ENCODE measurements at regions not wholly inside any gene's neighbourhood (a gene's known extent, or its start where the extent isn't known, plus 50 kb on each side); places are given as distances from the start of the nearest gene placed in this dataset.
A peak's percentile ranks its signal among the peaks of the same experiment; 100 is the strongest.

DNA sequence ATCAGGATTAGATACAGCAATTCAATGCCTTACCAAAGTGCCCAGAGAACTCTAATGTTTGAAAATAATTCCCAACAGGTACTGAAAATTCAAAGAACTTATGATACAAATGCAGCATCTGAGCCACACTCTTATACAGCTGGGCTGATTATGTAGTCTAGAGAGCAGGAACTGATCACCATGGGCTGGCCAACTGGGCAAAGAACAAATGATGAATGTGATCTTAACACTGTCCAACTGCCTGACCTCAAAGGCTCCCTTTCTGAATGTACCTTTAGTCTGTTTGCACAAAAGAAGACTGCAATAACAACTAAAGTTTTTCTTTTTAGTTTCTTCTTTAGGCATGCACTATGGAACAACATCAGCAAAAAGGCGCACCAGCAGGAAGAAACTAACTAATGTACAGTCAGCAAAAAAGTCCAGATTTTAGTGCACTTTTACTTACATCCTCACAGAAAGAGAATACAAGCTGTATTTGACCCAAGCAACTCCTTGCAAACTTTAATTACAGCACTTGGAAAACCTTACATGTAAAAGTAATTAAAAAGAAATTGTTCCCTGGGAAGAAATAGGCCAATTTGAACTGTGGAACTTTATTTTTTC, 1095.1 kb downstream of the IGSF11 start:
- no peak for DNase-seq

DNA sequence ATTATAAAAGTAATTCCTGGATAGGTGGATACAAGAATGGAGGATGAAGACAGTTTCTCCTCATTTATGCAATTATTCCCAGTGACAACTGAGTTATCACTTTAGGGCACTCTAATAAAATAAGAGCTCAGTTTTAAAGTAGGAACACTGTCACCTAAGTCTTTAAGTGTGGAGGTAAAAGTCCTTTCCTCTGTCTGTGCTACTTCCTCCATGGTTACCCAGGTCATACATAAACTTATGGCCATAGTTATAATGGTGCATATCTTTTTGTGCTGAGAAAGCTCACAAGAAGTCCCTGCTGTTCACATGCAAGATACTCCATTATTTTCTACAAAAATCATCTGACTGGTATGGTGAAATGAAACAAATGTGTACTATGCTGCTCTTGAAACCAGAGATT, 1093.6 kb downstream of the IGSF11 start:
- DNase-seq, result no peak

- DNase-seq, result no peak
Observed at GRCh38 chr3:117941756-117942155, 1092.9 kb downstream of the IGSF11 start.

DNA sequence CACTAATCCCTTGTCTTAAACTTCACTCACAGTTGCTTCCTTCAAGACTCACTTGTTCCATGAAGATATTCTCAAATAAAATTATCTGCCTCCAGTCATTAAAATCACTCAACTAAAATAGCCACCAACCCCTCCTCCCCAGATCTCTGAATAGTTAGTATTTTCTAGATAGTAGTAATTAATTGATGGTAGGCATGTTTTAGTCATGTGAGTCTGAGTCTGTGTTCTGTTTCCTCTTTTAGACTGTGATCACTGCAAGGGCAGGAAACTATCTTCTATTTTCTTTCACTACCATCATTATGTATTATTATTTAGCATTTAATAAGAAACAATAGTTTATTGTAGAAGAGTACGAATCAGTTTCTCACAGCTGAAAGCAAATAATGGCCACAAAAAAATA, 1080.5 kb downstream of the IGSF11 start:
- DNase-seq, result no peak

- no peak for DNase-seq
Observed at GRCh38 chr3:117955196-117955595, 1079.5 kb downstream of the IGSF11 start.

DNA sequence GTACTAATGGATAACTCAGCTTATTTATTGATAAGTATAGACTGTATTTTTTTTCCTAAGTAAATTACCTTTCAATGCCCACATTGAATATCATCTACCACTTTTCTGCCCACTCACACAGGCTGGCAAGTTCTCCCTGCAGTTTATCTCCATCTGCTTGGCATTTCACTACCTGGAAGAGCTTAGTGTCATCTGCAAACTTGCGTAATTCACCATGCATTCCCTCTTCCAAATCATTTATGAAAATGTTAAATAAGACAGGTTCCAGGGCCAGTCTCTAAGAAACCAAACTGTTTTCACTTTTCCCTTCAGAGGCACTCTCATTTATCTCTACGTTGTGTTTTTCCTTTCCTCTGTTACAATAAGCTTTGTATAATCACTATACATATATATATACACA, 1076.6 kb downstream of the IGSF11 start:
- no peak for DNase-seq

DNA sequence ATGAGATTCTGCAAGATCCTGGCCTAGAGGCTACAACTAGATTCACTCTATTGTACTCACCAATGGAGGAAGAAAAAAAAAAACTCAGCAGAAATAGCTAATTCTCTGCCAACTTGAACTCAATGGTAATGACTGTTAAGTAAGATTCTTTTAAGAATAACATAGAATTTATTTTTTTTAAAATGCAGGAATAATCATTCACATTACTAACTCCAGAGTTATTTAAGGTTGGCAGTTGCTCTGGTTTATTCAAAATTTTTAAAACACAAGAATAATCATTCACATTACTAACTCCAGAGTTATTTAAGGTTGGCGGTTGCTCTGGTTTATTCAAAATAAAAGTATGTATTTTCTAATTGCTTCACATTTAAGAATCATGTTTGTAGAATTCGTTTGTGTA, 1071.9 kb downstream of the IGSF11 start:
- no peak for DNase-seq

GRCh38 chr3:117963858-117964257, 1070.8 kb downstream of the IGSF11 start:
- DNase-seq, result no peak

GRCh38 chr3:117964814-117965213, 1069.8 kb downstream of the IGSF11 start:
- DNase-seq, result no peak

DNA sequence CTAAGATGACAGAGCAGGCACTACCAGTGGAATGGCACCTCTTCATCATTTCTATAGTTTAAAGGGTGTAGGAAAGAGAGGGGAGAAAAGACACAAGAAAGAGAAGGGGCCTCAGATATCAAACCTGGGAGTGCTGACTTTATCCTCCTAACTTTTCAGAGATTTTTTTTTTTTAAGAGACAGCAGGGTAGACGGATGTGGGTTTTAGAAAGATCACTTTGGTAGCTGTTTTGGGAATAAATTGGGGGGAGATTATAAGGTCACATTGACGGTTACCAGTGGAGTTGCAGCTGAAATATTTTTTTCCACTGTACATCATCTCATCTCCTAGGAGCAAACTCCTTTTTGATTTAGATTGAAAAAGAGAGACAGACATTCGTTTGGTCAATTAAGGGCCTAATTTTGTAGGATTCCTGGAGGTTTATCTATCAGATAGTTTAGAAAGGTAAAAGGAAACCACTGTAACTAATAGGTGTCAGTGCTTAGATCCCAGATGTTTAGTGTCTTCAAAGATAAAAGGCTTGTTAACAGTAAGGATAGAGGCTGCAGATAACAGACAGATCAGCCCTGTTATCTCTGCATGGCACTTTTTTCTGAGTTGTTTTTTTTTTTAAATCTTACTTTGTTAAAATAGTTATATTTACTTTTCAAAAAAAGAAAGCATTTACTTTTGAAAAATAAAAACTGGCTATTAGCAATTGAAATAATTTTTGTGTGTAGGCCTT, 1057.0 kb downstream of the IGSF11 start:
- DNase-seq, result no peak

DNA sequence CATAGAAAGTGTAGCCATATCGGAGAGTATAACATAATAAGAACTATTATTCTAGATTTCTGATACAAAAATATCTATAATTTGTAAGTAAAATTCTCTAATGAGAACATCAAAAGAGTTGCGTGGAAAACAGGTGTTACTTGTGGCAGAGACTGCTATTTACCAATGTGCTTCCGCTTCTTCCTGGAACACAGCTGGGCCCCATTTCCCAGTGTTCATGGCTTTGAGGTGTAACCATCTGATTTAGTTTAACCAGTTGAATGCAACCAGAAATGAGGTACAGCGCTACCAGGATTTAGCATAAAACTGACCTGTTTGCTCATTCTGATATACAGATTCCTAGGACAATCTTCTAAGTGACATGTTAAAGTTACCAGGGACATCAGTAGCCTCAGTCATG, 1055.2 kb downstream of the IGSF11 start:
- DNase-seq, result no peak

GRCh38 chr3:117987256-117987655, 1047.4 kb downstream of the IGSF11 start:
- no peak for DNase-seq

GRCh38 chr3:117989982-117990381, 1044.7 kb downstream of the IGSF11 start:
- no peak for DNase-seq

DNA sequence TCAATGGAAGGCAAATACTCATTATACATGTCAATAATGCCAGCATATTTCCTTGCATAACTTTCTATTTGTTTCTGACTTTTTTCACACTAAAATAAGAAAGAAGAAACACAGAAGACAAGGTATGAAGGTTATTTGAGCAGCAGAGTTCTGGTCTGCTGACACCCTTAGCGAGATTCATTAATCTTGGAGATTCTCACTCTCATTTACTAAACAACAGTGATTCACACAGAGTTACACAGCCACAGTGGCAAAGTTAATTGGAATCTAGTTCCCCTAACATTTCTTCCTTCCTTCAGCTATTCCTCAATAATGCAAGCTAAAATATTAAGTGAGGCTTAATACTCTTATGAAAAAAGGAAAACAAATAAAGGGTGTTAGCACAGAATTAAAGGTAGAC, 1044.0 kb downstream of the IGSF11 start:
- DNase-seq, result no peak

DNA sequence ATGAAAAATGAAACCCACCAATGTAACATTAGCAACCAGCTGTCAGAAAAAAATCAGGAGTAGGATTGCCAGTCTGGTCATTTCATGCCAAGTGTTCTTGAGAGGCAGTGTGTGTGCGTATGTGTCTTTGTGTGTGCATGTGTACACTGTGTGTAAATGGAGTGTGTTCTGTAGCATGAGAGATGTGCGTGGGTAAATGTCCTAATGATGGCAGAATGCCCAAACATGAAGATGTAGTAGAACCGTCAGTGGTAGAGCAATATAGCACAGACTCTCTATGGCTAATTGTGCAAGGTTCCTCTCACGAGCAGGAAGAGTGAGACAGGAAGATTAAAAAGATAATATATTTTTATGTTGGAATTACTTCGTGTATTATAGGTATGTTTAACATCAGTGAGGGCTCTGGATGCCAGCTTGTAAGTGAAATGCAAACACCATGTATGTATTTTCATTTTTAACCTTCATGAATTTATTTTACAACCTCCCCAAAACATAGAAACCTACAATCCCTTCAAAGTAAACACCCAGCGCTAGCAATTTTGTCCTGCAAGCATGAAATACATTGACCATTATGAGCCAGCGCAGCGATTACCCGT, 1038.7 kb downstream of the IGSF11 start:
- no peak for DNase-seq

DNA sequence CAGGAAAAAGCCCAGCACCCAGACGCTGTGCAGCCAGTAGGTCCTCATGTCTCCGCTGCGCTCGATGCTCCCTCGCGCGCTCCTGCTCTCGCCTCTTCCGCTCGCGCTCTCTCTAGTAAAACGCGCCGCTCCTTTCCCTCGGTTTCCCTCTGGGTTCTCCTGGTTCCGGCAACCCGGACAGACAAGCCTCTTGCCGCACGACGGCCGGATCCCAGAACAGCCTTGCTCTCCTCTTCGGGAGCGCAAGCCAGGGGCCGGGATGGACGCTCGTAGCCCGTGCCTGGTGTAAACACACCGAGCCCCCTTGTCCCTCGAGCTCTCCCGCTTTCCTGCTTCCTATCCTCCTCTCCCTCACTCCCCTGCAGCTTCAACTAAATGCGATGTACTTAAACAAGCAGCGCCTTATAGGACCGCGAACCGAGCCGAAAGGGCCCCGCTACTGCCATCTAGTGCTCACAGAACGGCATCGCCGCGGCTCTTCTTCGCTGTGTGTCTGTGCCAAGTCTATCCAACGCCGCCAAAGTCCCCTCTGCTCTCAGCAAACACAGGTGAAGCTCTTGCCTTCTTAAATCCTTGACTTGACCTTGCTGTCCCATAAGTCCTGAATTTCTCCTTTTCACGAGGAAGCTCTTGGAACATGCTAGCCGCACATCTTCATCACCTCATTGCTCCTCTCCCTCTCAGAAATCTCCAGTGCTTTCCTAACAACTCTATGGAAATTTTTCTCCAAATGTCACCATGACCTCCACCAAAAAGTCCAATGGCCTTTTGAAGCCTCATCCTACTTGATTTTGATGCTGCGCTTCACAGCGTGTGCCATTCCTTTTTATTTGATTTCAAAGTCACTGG, 1037.2 kb downstream of the IGSF11 start:
- peak; percentile 90 for DNase-seq

- no peak for DNase-seq
Observed at GRCh38 chr3:117998071-117998470, 1036.6 kb downstream of the IGSF11 start.

DNA sequence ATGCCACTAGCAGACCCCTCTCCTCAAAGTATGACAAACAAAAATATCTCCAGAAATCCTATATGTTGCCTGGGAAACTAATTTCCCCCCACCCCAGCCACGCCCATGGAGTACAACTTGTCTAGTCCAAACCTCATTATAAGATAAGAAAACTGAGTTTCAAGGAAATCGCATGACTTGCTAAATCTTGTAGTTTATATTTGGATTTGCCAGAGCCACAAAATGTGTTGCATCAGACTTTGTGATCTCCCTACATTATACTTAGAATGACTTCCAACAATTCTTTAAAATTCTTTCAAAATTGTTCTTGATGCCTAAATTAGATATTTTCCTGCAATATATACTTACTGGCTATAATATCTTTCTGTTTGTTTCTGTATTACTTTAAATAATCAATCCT, 1034.4 kb downstream of the IGSF11 start:
- no peak for DNase-seq

DNA sequence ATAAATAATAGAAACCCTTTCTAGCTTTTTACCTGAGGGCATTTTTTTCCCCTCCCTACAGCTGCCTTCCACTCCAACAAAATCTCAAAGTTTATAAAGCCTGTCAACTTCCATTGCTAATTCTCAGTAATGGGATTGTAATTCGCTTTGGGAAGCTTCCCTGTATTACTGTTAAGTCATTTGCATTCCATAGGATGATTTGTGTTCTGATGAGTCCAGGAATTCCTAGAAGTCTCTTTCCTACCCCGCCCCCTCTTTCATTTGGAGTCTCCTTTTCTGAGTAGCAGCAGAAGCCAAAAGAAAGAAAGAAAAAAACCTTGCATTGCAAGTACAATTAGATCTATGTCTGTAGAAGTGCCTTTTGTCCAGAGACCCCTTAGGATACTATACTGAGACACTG, 1033.3 kb downstream of the IGSF11 start:
- DNase-seq, result peak; percentile 16

GRCh38 chr3:118011910-118012309, 1022.7 kb downstream of the IGSF11 start:
- DNase-seq, result no peak

DNA sequence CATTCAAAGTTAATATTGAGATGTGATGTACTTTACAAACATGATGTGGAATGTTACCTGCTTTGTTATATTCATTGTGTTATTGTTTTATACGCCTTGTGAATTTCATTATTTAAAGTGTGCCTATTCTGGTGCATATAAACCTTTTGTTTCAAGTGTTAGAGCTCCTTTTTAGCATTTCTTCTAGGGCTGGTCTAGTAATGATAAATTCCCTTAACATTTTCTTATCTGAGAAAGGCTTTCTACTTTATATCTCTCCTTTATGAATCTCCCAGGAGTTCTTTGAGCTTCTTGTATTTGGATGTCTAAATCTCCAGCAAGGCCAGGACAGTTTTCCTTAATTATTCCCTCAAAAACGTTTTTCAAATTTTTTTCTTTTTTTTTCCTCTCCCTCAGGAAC, 1005.6 kb downstream of the IGSF11 start:
- no peak for DNase-seq

DNA sequence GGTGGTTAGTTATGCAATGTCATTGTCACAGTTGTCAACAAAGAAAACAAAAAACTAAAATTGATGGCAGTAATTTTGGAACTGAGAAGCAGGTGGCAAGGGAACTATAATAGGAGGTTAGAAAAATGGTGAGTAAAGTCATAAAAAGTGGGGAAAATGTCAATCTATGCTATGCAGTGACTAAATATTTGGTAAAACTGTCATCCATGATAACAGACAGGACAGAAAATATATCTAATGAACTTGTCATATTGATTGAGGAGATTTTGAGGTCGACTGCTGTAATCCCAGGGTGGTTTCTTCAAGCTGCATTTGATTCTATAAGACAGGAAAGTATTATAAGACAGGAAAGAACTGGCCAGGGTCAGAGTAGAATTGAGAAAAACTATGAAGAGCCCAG, 998.4 kb downstream of the IGSF11 start:
- no peak for DNase-seq

- DNase-seq, result no peak
Observed at GRCh38 chr3:118055381-118055780, 979.3 kb downstream of the IGSF11 start.

Data from muscle of arm (tissue), 1 donor.